Sigmoid colon (tissue), 6 donors: ENCODE measurements at regions not wholly inside any gene's neighbourhood (a gene's known extent, or its start where the extent isn't known, plus 50 kb on each side); places are given as distances from the start of the nearest gene placed in this dataset.

ENCODE experiments used
- DNase-seq: peaks from one replicate; pipeline ENCODE4 v3.0.0-alpha.2; 2019
- H3K27ac ChIP-seq, 4 donors: fragments of 200-600 bp; sonication (generic); one replicate each; pipeline ENCODE4 v1.5.1; 2016 to 2019; ENCODE audit warnings: mild to moderate bottlenecking in 1 of 4
- H3K27me3 ChIP-seq, 3 donors: fragments of 200-600 bp; sonication (generic); one replicate each; pipeline ENCODE4 v1.5.1; 2019; ENCODE audit warnings: mild to moderate bottlenecking in 1 of 3
- H3K36me3 ChIP-seq, 4 donors: fragments of 200-600 bp; sonication (generic); one replicate each; pipeline ENCODE4 v1.5.1; 2016 to 2019
- H3K4me1 ChIP-seq, 4 donors: fragments of 200-600 bp; sonication (generic); one replicate each; pipeline ENCODE4 v1.5.1; 2017 to 2019
- H3K4me3 ChIP-seq, 4 donors: fragments of 200-600 bp; sonication (generic); one replicate each; pipeline ENCODE4 v1.5.1; 2017 to 2019; ENCODE audit warnings: mild to moderate bottlenecking in 2 of 4, moderate library complexity in 1 of 4
- H3K9me3 ChIP-seq, 4 donors: fragments of 200-600 bp in 3 of 4; sonication (generic) in 3 of 4; one replicate each; pipeline versions ENCODE4 v1.5.1 to v1.6.1; 2013 to 2019
- CTCF ChIP-seq, 4 experiments: fragments of 450-650 bp in 3 of 4; fragments of 200-600 bp in 1 of 4; IDR thresholded peaks; one replicate each; pipeline ENCODE4 v1.5.1; 2016 to 2019; ENCODE audit warnings: antibody characterized with exemption in 4 of 4, mild to moderate bottlenecking in 3 of 4, moderate library complexity in 2 of 4
- EP300 ChIP-seq, 4 donors: sonication (generic); formaldehyde crosslinking; IDR thresholded peaks; one replicate each; pipeline ENCODE4 v1.6.1; 2017; ENCODE audit warnings: antibody characterized with exemption in 4 of 4
- POLR2A ChIP-seq, 2 donors: fragments of 450-650 bp; IDR thresholded peaks; one replicate each; pipeline ENCODE4 v1.6.1; 2016; ENCODE audit warnings: antibody characterized with exemption in 2 of 2, mild to moderate bottlenecking in 2 of 2, moderate library complexity in 2 of 2
- POLR2AphosphoS5 ChIP-seq, 4 donors: sonication (generic); formaldehyde crosslinking; IDR thresholded peaks; one replicate each; pipeline ENCODE4 v1.6.1; 2017; ENCODE audit warnings: antibody characterized with exemption in 4 of 4
- WGBS, 2 donors: extraction: QIAGEN DNeasy Blood & Tissue Kit; methylation state at CpG; one replicate each; pipeline ENCODE4 v1.1.7; 2013; 5-methylcytosine and 5-hydroxymethylcytosine counted together
- intact Hi-C: fragments of 100-400 bp; cut with DNase I; formaldehyde crosslinking; loops from one replicate; pipeline ENCODE4 v1.15.1; 2023
- donor health status: healthy with polysubstance abuse.
- donor health status: healthy.

- DNase-seq = no peak
- H3K36me3 ChIP-seq = no peaks in the 10 kb centered on the region
- H3K27ac ChIP-seq = no peak overlapping the region
- no peak for TF ChIP-seq CTCF (IDR thresholded peaks at IDR 0.05)
- no peaks in the 10 kb centered on the region for H3K9me3 ChIP-seq
- H3K4me1 ChIP-seq = no peaks in the 10 kb centered on the region
- intact Hi-C loops = no loop called here
- H3K4me3 ChIP-seq = no peak overlapping the region
- 31 to 63% methylated on average over 3 of the region's 3 CpGs for WGBS, 2 donors
- no peaks in the 10 kb centered on the region for H3K27me3 ChIP-seq
These were observed 426.0 kb upstream of the SULF2 start for GRCh38 chr20:48211238-48211637.

DNA sequence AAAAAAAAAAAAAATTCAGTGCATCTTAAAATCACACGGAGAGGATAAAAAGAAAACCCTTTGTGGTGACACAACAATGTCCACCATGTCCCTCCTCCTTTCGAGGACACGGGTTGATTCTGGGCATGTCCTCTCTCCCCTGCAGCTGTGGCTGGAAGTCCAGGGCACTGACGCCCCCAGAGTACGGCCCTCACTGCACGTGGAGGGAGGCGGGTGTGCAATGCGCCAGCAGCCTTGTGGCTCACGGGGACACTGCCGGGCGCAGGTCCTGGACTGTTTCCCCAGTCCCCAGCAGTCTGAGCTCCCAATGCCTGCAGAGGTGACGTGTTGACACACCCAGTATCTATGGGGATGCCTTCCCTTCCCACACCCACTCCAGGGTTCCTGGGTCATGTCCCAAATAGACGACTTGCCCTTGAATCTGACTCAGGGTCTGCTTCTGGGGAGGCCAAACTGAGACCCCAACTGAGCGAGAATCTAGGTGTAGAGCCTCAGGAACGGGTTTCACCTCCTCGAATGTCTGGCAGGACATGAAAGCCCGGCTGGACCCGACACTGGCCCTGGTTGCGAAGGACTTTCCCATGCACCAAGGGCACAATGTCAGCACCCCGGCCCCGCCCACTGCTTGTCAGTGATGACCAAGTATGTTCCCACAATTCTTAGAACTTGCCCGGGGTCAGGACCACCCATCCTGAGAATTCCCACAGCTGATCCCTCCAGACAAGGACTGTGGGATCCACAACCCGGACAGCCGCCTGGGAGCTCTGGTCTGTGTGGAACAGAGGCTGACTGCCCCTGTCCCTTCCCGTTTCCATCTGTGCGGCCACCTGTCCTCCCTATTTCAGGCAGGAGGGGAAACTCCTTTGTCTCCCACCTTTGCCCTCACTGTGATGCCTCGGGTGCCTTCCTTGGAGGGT is 425.1 kb upstream of the SULF2 start:
- H3K36me3 ChIP-seq = no peaks in the 10 kb centered on the region
- 54 to 81% methylated on average over 27 of the region's 27 CpGs for WGBS, 2 donors
- no peak overlapping the region for H3K27ac ChIP-seq
- no peaks in the 10 kb centered on the region for H3K27me3 ChIP-seq
- no peaks in the 10 kb centered on the region for H3K9me3 ChIP-seq
- H3K4me3 ChIP-seq = no peak overlapping the region
- DNase-seq = no peak
- intact Hi-C loops = no loop called here
- TF ChIP-seq EP300 (IDR thresholded peaks at IDR 0.05) = no peak
- TF ChIP-seq POLR2AphosphoS5 (IDR thresholded peaks at IDR 0.05) = no peak
- TF ChIP-seq CTCF (IDR thresholded peaks at IDR 0.05) = no peak
- no peak for TF ChIP-seq POLR2A (IDR thresholded peaks at IDR 0.05)
- no peaks in the 10 kb centered on the region for H3K4me1 ChIP-seq

DNA sequence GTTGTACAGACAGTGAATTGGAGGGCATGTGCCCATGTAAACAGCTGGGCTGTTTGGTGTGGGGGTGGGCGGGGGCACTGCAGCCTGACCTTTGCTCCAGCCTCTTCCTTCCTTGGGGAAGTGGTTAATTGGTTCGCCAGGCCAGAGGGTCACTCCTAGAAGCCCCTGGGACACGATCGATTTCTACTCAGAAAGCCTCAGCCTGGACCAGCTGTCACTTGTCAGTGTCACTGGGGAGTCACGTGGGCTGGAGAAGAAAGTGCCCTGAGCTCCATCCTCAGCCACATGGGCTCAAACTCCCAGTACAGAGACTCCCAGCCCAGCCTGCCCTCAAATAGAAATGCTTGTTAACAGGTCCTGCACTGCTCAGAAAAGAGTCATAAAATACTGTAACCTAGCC is 423.8 kb upstream of the SULF2 start:
- Histone ChIP-seq H3K27ac (no peak overlapping the region), H3K27me3 (no peaks in the 10 kb centered on the region), H3K9me3 (no peaks in the 10 kb centered on the region), H3K4me1 (no peaks in the 10 kb centered on the region), H3K4me3 (no peak overlapping the region), H3K36me3 (no peaks in the 10 kb centered on the region)
- no peak for TF ChIP-seq CTCF (IDR thresholded peaks at IDR 0.05)
- TF ChIP-seq EP300 (IDR thresholded peaks at IDR 0.05) = no peak
- no peak for TF ChIP-seq POLR2A (IDR thresholded peaks at IDR 0.05)
- TF ChIP-seq POLR2AphosphoS5 (IDR thresholded peaks at IDR 0.05) = no peak
- DNase-seq = no peak
- 3 to 19% methylated on average over 5 of the region's 5 CpGs for WGBS, 2 donors
- intact Hi-C loops = no loop called here

DNA sequence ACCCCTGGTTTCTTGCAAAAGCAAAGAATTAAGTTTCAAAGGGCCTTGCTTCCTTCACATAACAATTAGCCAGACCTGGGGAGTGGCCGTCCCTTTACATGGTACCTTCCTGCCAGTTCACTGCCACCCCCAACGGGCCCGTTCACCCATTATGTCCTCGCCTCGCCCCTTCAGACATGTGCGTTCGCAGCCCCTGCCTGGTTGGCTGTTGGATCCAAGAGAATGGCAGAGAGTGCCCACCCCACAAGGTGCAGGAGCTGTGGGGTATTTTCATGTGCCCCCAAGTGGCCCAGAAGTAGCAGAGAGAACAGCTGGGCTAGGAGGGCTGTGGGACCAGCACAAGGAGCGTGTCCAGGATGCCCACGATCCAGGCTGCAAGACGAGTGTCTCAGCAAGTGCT is 422.9 kb upstream of the SULF2 start:
- intact Hi-C loops = no loop called here
- no peaks in the 10 kb centered on the region for H3K4me1 ChIP-seq
- H3K27ac ChIP-seq = no peak overlapping the region
- no peak overlapping the region for H3K4me3 ChIP-seq
- 88 to 90% methylated on average over 10 of the region's 10 CpGs for WGBS, 2 donors
- no peaks in the 10 kb centered on the region for H3K36me3 ChIP-seq
- TF ChIP-seq CTCF (IDR thresholded peaks at IDR 0.05) (no peak), POLR2A (IDR thresholded peaks at IDR 0.05) (no peak), EP300 (IDR thresholded peaks at IDR 0.05) (no peak), POLR2AphosphoS5 (IDR thresholded peaks at IDR 0.05) (no peak)
- no peaks in the 10 kb centered on the region for H3K27me3 ChIP-seq
- DNase-seq = no peak
- H3K9me3 ChIP-seq = no peaks in the 10 kb centered on the region

DNA sequence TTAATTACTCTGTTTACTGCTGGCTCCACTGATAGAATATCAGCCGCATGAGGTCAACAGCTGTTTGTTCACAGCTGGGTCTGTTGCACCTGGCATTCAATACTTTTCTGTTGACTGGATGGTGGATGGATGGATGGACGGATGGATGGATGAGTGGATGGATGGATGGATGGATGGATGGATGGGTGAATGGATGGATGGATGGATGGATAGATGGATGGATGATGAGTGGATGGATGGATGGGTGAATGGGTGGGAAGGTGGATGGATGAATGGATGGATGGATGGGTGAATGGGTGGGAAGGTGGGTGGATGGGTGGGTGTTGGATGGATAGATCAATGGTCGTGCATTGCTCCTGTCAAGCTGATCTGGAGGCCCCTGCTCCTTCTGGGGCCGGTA is 422.2 kb upstream of the SULF2 start:
- Histone ChIP-seq H3K27me3 (no peaks in the 10 kb centered on the region), H3K4me3 (no peak overlapping the region), H3K27ac (no peak overlapping the region), H3K36me3 (no peaks in the 10 kb centered on the region), H3K4me1 (no peaks in the 10 kb centered on the region), H3K9me3 (no peaks in the 10 kb centered on the region)
- no peak for TF ChIP-seq POLR2AphosphoS5 (IDR thresholded peaks at IDR 0.05)
- intact Hi-C loops = no loop called here
- no peak for DNase-seq
- 86 to 88% methylated on average over 4 of the region's 4 CpGs for WGBS, 2 donors
